ENCODE measurements at regions not wholly inside any gene's neighbourhood (a gene's known extent, or its start where the extent isn't known, plus 50 kb on each side); places are given as distances from the start of the nearest gene placed in this dataset.

DNA sequence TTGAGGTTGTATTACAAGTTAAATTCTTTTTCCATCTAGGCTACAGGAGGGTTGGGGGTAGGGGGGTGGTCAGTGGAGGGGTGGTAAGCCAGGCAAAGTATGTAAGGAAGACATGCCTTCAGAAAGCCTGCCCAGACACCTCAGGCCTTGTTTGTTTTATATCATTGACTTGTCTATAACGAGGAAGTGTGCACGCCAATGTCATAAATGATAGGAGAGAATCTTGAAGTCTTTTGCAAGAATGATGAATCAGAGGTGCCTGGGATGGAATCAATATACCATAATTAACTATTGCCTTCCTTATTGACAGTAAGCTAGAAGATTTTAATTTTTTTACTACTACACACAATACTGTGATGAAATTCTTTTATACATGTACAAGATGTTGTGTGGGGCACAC is 90.7 kb downstream of the SEC61B start:
- H3F3A ChIP-seq (ENCODE audit: insufficient read depth, low read length) = no peaks in the 10 kb centered on the region
- no peaks in the 10 kb centered on the region for H3K36me3 ChIP-seq (ENCODE audit: insufficient read depth, low read length)
- H3K4me1 ChIP-seq (ENCODE audit: insufficient read depth, low read length, severe bottlenecking) = no peaks in the 10 kb centered on the region
- no peak overlapping the region for H2AFZ ChIP-seq (ENCODE audit: low read length)
- H3K9me2 ChIP-seq (ENCODE audit: low read depth, low read length) = no peaks in the 10 kb centered on the region
- H4K20me1 ChIP-seq (ENCODE audit: insufficient read depth, low read length) = no peaks in the 10 kb centered on the region
- H3K4me2 ChIP-seq (ENCODE audit: low read length) = no peak overlapping the region
- no peaks in the 10 kb centered on the region for H3K27me3 ChIP-seq (ENCODE audit: insufficient read depth, low read length)
- no peaks in the 10 kb centered on the region for H3K9me3 ChIP-seq (ENCODE audit: low read length)
- H3K27ac ChIP-seq (ENCODE audit: low read depth, low read length, poor library complexity, severe bottlenecking) = no peak overlapping the region
- TF ChIP-seq, protein P1, sequence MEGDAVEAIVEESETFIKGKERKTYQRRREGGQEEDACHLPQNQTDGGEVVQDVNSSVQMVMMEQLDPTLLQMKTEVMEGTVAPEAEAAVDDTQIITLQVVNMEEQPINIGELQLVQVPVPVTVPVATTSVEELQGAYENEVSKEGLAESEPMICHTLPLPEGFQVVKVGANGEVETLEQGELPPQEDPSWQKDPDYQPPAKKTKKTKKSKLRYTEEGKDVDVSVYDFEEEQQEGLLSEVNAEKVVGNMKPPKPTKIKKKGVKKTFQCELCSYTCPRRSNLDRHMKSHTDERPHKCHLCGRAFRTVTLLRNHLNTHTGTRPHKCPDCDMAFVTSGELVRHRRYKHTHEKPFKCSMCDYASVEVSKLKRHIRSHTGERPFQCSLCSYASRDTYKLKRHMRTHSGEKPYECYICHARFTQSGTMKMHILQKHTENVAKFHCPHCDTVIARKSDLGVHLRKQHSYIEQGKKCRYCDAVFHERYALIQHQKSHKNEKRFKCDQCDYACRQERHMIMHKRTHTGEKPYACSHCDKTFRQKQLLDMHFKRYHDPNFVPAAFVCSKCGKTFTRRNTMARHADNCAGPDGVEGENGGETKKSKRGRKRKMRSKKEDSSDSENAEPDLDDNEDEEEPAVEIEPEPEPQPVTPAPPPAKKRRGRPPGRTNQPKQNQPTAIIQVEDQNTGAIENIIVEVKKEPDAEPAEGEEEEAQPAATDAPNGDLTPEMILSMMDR (IDR thresholded peaks at IDR 0.05; ENCODE audit: low read length) = no peak
- no peak for TF ChIP-seq EZH2 (IDR thresholded peaks at IDR 0.05; ENCODE audit: borderline replicate concordance, low read length)
- no peak overlapping the region for H3K9ac ChIP-seq (ENCODE audit: low read length)
- no peak overlapping the region for H3K4me3 ChIP-seq (ENCODE audit: low read depth, low read length, poor library complexity, severe bottlenecking)
- no peaks in the 10 kb centered on the region for H3K79me2 ChIP-seq (ENCODE audit: insufficient read depth, low read length)

DNA sequence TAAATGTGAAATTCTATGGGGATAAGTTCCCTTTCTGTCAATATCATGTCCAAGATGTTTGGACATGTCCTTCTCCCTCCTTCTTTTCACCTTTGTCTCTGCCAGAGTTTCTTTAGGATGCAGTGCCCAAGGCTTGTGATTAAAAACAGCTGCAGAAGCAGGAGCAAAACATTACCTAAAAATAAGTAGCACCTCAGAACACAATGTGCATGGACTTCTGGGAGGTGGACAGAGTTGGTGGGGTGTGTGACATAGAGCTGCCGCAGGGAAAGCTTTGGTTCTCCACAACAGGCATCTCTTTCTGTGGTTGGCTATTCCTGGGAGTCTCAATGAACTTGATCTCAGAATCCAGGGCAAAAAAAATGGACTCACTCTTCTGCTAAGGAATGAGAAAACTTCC is 97.0 kb downstream of the SEC61B start:
- H4K20me1 ChIP-seq (ENCODE audit: insufficient read depth, low read length) = no peaks in the 10 kb centered on the region
- H3K9ac ChIP-seq (ENCODE audit: low read length) = no peak overlapping the region
- TF ChIP-seq, protein P1 (IDR thresholded peaks at IDR 0.05; ENCODE audit: low read length) = no peak
- TF ChIP-seq EZH2 (IDR thresholded peaks at IDR 0.05; ENCODE audit: borderline replicate concordance, low read length) = no peak
- H3K4me2 ChIP-seq (ENCODE audit: low read length) = no peak overlapping the region
- H3F3A ChIP-seq (ENCODE audit: insufficient read depth, low read length) = no peaks in the 10 kb centered on the region
- H3K4me3 ChIP-seq (ENCODE audit: low read depth, low read length, poor library complexity, severe bottlenecking) = no peak overlapping the region
- no peak overlapping the region for H2AFZ ChIP-seq (ENCODE audit: low read length)
- H3K36me3 ChIP-seq (ENCODE audit: insufficient read depth, low read length) = no peaks in the 10 kb centered on the region
- H3K27ac ChIP-seq (ENCODE audit: low read depth, low read length, poor library complexity, severe bottlenecking) = no peak overlapping the region
- H3K4me1 ChIP-seq (ENCODE audit: insufficient read depth, low read length, severe bottlenecking) = no peaks in the 10 kb centered on the region
- H3K79me2 ChIP-seq (ENCODE audit: insufficient read depth, low read length) = no peaks in the 10 kb centered on the region
- H3K27me3 ChIP-seq (ENCODE audit: insufficient read depth, low read length) = no peaks in the 10 kb centered on the region
- H3K9me2 ChIP-seq (ENCODE audit: low read depth, low read length) = no peaks in the 10 kb centered on the region
- H3K9me3 ChIP-seq (ENCODE audit: low read length) = no peaks in the 10 kb centered on the region

DNA sequence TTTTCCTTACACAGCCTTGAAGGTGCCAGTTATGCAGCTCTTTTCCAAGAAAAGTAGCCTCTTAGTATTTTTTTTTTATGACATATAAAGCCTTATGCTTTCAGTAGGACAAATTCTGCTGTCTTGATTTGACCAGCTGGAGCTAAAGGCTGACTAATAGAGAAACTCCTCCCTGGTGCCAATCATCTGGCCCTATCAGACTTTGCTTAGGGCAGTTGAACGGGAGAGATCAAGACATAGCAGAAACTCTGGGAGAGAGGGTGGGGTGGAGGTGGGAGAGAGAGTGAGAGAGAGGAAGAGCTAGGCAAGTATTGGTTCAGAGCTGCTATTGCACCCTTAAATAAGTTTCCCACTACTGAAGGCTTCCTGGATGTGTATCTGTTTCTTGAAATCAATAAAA is 100.2 kb downstream of the SEC61B start:
- no peak for TF ChIP-seq EZH2 (IDR thresholded peaks at IDR 0.05; ENCODE audit: borderline replicate concordance, low read length)
- TF ChIP-seq, protein P1 (IDR thresholded peaks at IDR 0.05; ENCODE audit: low read length) = no peak
- Histone ChIP-seq H3K27me3 (ENCODE audit: insufficient read depth, low read length) (no peaks in the 10 kb centered on the region), H3K9ac (ENCODE audit: low read length) (no peak overlapping the region), H3K79me2 (ENCODE audit: insufficient read depth, low read length) (no peaks in the 10 kb centered on the region), H3F3A (ENCODE audit: insufficient read depth, low read length) (no peaks in the 10 kb centered on the region), H3K9me3 (ENCODE audit: low read length) (no peaks in the 10 kb centered on the region), H3K36me3 (ENCODE audit: insufficient read depth, low read length) (no peaks in the 10 kb centered on the region), H3K4me3 (ENCODE audit: low read depth, low read length, poor library complexity, severe bottlenecking) (no peak overlapping the region), H4K20me1 (ENCODE audit: insufficient read depth, low read length) (no peaks in the 10 kb centered on the region), H3K27ac (ENCODE audit: low read depth, low read length, poor library complexity, severe bottlenecking) (no peak overlapping the region), H2AFZ (ENCODE audit: low read length) (no peak overlapping the region), H3K9me2 (ENCODE audit: low read depth, low read length) (no peaks in the 10 kb centered on the region), H3K4me2 (ENCODE audit: low read length) (no peak overlapping the region), H3K4me1 (ENCODE audit: insufficient read depth, low read length, severe bottlenecking) (peaks cover 7% of the 10 kb centered on the region)
